ENCODE measurements at regions not wholly inside any gene's neighbourhood (a gene's known extent, or its start where the extent isn't known, plus 50 kb on each side); places are given as distances from the start of the nearest gene placed in this dataset.

GRCh38 chr6:134394905-134395304 is 77.0 kb upstream of the SGK1 start:
- H3K4me1 ChIP-seq (replicated peaks in 1 of 4; ENCODE audit: control insufficient read depth in 3 of 4, insufficient read depth in 4 of 4, low read length in 3 of 4), result peaks cover 0 to 5% (median 1%) of the 10 kb centered on the region in 4 experiments; a peak in 3 of 7 replicates
- ChIA-PET CTCF (ENCODE audit: partially characterized antibody) (interaction anchor here (0.7 to 1.3 kb wide), 3 partner anchors 19 to 262 kb away, joined by 3 to 4 read pairs (median 4); no protein-coding TSS in a partner anchor), POLR2A (ENCODE audit: partially characterized antibody) (interaction anchor here (0.9 to 1.5 kb wide), 2 partner anchors 11 to 220 kb away, joined by 3 to 5 read pairs; no protein-coding TSS in a partner anchor)
- H3K56ac ChIP-seq (replicated peaks; ENCODE audit: insufficient read length, low read depth, low read length), result no peak overlapping the region
- H2BK15ac ChIP-seq (ENCODE audit: low read length), result no peak overlapping the region
- no peak overlapping the region for H3K4me2 ChIP-seq (ENCODE audit: insufficient read depth in 1 of 2, low read depth in 2 of 2, low read length in 2 of 2)
- no peak overlapping the region for H4K8ac ChIP-seq (ENCODE audit: extremely low read depth, insufficient read depth, low read length)
- no peak overlapping the region for H2BK20ac ChIP-seq (ENCODE audit: low read length)
- DNase-seq (ENCODE audit: low read depth in 1 of 2, low spot score in 2 of 2) (no peak), FAIRE-seq (no peak)
- H3K14ac ChIP-seq (ENCODE audit: insufficient read length), result no peak overlapping the region
- H3K4ac ChIP-seq (replicated peaks; ENCODE audit: insufficient read length, low read depth, low read length), result no peak overlapping the region
- no peak overlapping the region for H2AK5ac ChIP-seq (ENCODE audit: low read depth, low read length)
- no peak overlapping the region for H3K18ac ChIP-seq (ENCODE audit: extremely low read depth, low read length)
- no peaks in the 10 kb centered on the region for H3K27me3 ChIP-seq (replicated peaks in 1 of 4; ENCODE audit: control insufficient read depth in 3 of 4, extremely low read depth in 1 of 4, insufficient read depth in 3 of 4, low read length in 3 of 4)
- TF ChIP-seq ZNF274 (IDR thresholded peaks at IDR 0.05; ENCODE audit: borderline replicate concordance, extremely low read depth, low read length) (no peak), JUND (IDR thresholded peaks at IDR 0.05; ENCODE audit: low read length) (no peak), RXRA (IDR thresholded peaks at IDR 0.05; ENCODE audit: insufficient read depth, low read depth, low read length) (no peak), HDAC2 (IDR thresholded peaks at IDR 0.05; ENCODE audit: borderline replicate concordance in 1 of 2, low read depth in 2 of 2, low read length in 2 of 2) (no peak)
- H3K27ac ChIP-seq (ENCODE audit: low read depth, low read length), result no peak overlapping the region
- no peak overlapping the region for H4K91ac ChIP-seq (replicated peaks; ENCODE audit: insufficient read length, low read length)
- no peak overlapping the region for H3K4me3 ChIP-seq (ENCODE audit: extremely low read depth in 1 of 4, insufficient read depth in 2 of 4, low read depth in 3 of 4, low read length in 4 of 4)
- no peaks in the 10 kb centered on the region for H3K9me3 ChIP-seq (ENCODE audit: insufficient read depth in 2 of 2, low read depth in 1 of 2, low read length in 1 of 2)
- no peaks in the 10 kb centered on the region for H3K36me3 ChIP-seq (ENCODE audit: control insufficient read depth in 2 of 4, insufficient read depth in 4 of 4, low read length in 3 of 4)
- H2BK12ac ChIP-seq (ENCODE audit: low read depth, low read length), result no peak overlapping the region
- no peak overlapping the region for H3K9ac ChIP-seq (replicated peaks in 1 of 4; ENCODE audit: extremely low read depth in 1 of 4, low read depth in 3 of 4, low read length in 3 of 4)
- H2BK5ac ChIP-seq (ENCODE audit: low read depth, low read length), result no peak overlapping the region
- no peak overlapping the region for H2AFZ ChIP-seq (ENCODE audit: low read length)
- H3K79me2 ChIP-seq (ENCODE audit: control insufficient read depth in 1 of 2, insufficient read depth in 2 of 2, low read length in 2 of 2), result no peaks in the 10 kb centered on the region
- no peak overlapping the region for H4K5ac ChIP-seq (ENCODE audit: insufficient read length, low read depth, low read length)
- 77% methylated on average over 1 of the region's 1 CpG; no CpG with 5 or more reads in 1 of the 2 experiments for WGBS, 2 experiments (ENCODE audit: extremely low coverage in 1 of 2, insufficient coverage in 1 of 2, insufficient read length in 1 of 2, insufficient replicate concordance in 2 of 2, low coverage in 1 of 2, low lambda C conversion rate in 2 of 2, missing lambda C conversion rate in 1 of 2)
- no peak overlapping the region for H3K23ac ChIP-seq (ENCODE audit: insufficient read length)
- H4K20me1 ChIP-seq (replicated peaks in 1 of 2; ENCODE audit: control insufficient read depth in 1 of 2, insufficient read depth in 2 of 2, low read length in 2 of 2), result no peaks in the 10 kb centered on the region
- H2BK120ac ChIP-seq (replicated peaks; ENCODE audit: low read depth, low read length), result no peak overlapping the region
- H3K79me1 ChIP-seq (ENCODE audit: low read depth, low read length), result no peaks in the 10 kb centered on the region
- H3K23me2 ChIP-seq (ENCODE audit: low read depth, low read length), result no peaks in the 10 kb centered on the region
